ENCODE measurements at regions not wholly inside any gene's neighbourhood (a gene's known extent, or its start where the extent isn't known, plus 50 kb on each side); places are given as distances from the start of the nearest gene placed in this dataset.
"Not testable (repeated sequence)": the region's sequence is repeated elsewhere in the genome, so short reads cannot be mapped to it uniquely, and the experiment has no call there.

DNA sequence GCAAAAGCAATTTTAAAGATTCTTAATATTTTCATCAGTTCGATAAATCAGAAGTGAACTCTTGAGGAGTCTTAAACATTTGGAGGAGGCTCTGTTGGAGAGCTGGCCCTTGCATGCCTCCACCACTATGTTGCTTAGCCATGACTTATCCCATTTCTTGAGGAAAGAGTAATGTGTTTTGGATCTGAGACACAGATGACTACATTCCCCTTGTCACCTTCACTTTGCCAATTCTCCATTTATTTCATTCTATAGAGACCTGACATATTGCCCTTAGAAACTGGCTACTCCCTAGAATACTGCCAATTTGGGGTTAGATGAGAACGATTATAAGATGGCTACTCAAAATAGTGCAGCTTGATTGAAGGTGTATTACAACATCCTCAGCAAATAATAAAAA is 157.4 kb upstream of the TMEM260 start:
- no peak for DNase-seq (ENCODE audit: low spot score)

DNA sequence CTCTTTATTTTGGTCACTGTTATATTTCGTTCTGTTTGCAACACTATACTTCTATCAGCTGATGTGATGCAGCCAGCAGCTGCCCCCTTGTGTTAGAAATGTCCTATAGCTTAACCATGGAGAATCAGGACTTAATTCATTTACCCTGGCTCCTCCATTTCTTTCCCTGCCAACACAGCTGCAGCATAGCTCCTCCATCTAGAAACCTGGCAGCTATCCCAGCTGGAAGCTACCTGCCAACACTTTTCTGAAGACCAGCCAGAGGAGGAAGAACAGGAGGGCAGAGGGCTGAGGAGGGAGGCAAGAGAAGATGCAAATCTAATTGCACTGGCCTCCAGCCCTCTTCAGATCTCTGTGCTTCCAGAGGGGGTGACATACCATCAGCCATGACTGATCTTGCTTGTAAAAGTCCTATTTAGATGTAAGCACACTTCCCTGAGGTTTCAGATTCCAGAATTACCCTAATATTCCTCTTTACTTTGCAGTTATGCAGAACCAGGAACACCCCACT is 156.8 kb upstream of the TMEM260 start:
- DNase-seq (ENCODE audit: low spot score): no peak

DNA sequence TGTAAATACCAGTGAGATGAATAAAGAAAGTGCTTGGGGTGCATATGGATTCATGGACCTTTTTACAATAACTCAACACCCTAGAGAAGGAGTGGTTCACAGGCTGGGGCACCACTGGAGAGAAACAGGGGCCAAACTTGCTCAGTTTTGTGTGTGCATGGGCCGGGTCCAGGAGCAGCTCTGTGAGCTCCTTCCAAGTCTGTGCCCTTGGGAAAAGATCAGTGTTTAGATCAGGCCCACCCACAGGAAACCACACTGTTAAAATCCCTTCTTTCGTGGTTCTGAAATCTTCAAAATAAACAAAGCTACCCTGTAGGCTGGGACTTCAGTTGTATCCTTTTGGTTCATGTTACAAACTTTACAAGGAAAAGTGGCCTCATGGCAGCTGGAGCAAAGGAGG is 156.1 kb upstream of the TMEM260 start:
- DNase-seq (ENCODE audit: low spot score): no peak

DNA sequence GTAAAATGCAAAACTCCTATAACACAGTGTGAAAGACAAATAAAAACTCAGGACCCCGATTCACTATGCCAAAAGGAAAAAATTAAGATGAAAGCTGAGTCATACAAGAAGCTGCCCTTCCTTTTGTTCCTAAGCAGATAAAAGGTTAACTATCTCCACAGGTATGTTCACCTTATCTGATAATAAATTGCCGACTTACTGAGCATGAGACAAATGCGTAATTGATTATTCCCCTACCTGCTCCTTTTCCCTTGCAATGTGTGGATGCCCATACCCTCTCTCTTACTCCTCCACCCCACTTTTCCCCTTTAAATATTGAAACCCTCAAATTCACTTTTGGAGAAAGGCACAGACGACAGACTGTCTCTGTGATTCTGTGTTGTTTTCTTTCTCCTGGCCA is 148.6 kb upstream of the TMEM260 start:
- no peak for DNase-seq (ENCODE audit: low spot score)

DNA sequence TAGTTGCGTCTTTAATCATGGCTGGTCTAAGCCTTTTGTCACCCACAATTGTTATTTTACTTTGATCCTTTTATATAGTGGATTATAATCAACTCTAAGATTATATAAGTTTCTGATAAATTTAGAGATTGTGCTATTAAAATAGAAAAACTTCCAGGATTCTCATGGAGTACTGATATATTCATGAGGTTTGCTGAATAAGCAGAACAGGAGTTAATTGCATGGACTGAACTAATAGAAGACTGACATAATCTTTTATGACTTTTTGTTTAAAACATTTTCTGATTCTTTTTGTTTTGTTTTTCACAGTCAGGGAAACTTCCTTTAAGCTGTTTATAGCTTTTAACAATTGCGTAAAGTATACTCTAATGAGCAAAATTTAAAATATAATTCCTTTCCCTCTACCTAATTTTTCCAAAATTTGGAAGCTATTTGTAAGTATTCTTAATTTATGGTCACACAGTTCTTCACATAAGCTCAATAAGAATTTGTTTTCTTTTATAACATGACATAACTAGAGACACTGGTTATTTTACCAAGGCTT is 129.9 kb upstream of the TMEM260 start:
- DNase-seq (ENCODE audit: low spot score): no peak

DNA sequence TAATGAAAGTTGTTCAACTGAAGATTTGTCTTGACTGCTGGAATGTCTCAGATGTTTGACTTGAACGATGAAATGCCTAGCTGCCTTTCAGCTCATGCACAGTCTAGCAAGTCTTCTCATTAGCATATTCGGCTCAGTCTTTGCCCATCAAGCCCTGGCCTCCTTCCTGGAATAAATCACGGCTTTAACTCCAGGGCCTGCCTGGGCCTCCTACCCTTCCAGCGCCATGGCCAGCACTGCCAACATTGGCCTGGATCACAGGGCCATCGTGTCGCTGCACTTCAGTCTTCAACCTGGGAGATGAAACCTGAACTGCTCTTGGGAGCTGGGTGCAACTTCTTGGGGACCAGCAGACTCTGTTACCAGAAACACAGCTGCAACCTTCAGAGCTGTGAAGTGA is 126.7 kb upstream of the TMEM260 start:
- no peak for DNase-seq (ENCODE audit: low spot score)

DNA sequence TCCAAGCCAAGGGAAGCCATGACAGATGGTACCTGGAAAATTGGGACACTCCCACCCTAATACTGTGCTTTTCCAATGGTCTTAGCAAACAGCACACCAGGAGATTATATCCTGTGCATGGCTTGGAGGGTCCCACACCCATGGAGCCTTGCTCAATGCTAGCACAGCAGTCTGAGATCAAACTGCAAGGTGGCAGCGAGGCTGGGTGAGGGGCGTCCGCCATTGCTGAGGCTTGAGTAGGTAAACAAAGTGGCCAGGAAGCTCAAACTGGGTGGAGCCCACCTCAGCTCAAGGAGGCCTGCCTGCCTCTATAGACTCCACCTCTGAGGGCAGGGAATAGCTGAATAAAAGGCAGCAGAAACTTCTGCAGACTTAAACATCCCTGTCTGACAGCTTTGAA is 124.9 kb upstream of the TMEM260 start:
- not testable (repeated sequence) for DNase-seq (ENCODE audit: low spot score)

DNA sequence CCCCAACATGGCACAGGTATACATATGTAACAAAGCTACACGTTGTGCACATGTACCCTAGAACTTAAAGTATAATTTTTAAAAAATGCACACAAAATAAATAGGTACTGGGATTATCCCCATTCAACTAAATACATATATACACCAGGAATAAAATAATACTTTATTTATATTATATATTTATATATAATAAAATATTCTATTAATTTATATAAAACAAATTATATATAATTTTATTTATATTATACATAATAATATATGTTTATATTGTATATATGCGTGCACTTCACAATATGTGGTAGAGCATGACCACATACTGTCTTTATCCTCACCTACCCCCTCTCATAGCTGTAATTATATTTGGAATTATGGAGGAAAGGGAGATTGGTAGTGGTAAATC is 119.1 kb upstream of the TMEM260 start:
- DNase-seq (ENCODE audit: low spot score): no peak

DNA sequence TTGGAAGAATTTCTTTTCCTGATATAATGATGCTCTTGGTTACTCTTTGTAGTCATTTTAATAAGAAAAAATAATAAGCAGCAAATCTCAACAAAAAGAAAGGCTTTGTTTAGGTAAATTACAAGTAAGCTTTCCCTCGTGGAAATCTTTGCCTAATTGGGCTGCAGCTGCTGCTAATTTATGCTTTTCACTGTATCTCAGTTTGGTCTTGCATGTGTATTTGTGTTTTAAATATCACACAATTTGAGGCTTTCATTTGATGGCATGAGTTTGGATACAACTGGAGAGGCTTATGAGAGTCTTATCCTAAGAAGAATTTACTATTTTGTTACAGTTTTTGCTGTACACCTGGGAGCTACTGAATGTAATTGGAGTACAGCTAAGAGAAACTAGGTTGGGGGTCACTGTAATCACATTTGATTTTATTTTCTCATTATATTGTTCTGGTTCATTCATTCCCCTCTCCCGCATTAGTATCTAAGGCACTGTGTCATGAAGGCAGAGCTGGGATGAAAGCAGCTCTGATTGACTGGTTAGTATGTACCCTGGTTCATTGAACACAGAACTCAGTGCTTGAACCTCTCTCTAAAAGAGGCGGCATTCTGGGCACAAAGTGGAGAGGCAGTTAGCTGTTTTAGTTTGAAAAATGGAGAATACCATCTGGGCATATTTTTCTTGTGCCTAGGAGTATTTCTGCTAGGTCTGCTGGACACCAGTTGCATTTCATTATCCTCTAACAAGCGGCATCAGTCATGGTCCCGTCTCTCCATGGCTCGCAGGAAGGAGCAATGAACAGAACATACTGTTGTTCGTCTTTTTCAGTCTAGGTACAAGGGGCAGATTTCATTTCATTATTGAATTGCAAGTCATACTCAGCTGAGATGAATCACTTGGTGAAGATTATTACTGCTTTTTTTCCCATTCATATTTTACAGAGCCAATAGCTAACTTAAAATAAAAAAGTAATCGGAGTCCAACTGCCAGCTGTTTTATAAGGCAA is 118.0 kb upstream of the TMEM260 start:
- no peak for DNase-seq (ENCODE audit: low spot score)

DNA sequence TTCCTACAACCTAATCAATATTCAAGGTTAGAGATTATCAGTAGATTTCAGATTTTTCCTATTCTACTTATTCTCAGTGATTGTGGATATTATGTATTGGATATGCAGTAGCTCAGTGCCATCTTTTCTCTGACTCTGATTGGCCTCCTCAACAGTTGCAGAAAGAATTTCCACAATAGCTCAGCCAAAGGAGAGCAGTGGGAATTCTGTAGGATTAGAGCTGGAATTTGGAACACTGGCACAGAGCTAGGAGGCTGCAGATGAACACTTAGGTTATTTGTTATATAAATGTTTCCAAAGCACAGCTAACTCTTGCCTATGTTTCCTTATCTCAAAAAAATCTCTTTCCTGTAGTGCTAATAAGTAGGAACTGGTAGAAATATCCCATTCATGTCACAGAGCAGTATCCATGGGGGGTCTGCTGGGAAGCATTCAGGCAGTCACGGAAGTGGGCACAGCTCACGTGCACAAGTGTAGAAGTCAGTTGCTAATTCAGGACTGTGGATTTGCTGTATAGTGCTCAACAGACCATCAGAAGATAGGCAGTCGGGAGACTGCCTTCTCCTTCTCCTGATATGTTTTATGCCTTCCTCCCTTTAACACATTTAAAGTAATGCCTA is 116.2 kb upstream of the TMEM260 start:
- DNase-seq (ENCODE audit: low spot score): no peak

DNA sequence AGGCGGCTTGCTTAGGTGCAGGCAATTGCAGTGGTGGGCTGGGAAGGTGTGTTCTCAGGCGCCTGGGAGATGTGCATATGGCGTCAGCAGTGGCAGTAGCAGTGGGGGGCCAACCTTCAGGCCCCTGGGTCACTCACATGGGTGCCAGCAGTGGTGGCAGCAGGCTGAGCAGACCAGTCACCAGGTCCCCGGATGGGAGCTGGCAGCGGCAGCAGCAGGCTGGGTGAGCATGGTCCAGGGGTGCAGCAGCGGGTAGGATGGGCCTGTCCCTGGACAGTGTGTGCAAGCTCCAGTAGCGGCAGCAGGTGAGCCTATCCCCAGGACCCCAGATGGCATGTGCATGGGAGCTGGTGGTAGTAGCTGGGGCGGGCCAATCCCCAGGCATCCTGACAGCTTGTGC is 108.5 kb upstream of the TMEM260 start:
- no peak for DNase-seq (ENCODE audit: low spot score)

DNA sequence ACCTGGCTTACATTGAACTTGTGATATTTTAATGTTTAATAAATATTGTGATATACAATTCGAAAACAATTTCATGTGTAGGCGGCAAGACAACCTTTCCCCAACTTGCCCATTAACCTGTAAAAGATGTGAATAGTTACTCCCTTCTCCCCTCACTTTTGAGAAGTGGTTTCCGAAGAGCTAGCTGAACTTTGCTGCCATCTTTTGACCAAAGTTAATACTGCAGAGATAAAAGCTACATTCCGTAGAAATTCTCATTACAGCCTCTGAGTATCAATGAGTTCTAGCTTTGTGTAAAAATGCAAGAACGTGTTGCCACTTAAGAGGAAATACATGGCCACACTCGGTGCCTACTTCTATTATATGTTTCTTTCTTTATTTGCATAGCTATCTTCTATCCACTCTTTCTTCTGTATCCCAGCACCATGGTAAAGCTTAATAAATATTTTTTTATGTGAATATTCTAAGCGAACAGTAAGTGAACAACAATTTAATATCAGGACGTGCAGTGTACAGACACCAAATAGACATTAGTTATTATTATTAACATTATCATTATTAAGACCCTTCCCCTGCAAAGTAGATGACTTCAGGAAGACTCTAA is 105.1 kb upstream of the TMEM260 start:
- peak; percentile 33 for DNase-seq (ENCODE audit: low spot score)

DNA sequence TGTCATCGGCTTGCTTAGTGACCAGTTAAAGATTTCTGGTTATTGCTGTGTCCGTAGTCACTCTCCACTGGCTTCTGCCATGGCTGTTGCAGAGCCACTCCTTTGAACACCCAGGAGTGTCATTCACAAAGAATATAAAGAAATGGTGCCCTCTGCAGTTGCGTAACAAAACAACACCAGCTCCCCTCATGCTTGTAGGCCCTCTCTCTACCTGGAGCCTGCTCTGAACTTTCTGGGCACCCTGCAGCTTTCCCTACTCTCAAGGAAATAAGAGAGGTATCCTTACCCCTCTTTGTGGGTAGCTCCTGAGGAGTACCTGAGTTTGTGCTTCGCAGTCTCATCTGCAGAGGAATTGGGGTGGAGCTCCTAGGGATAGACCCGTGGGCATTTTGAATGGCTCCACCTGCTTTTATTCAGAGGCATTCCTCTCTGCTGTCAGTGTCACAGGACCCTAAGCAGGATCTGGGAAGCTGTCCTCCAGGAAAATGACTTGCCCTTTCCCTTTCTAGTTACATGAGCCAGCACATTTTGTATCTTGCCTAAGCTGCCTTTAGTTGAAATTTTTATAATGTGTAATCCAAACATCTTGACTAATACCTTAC is 97.2 kb upstream of the TMEM260 start:
- DNase-seq (ENCODE audit: low spot score): no peak

DNA sequence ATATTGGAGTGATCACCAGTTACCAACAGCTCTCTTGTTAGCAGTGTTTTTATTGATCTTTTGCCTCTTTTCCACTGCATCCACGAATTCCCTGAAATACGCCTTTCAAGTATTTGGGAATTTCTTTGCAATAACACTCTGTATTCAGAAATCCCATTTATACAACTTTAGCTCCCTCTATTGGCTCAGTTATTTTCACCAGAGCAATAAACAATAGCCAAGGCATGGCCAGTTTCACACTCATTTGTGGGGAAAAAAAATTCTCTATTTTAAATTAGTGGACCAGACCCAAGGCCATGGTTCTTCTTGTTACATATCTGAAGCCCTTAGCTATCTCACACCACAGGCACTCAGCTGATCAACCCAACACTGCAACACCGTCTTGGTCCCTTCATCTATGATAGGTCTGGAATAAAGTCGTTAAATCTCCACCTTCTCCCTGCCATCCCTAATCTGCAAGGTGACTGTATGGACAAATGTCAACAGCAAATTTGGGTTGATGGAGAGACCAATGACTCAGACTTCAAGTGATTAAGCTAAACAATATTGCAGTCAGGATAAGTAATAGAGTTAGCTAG is 92.4 kb upstream of the TMEM260 start:
- DNase-seq (ENCODE audit: low spot score): no peak

DNA sequence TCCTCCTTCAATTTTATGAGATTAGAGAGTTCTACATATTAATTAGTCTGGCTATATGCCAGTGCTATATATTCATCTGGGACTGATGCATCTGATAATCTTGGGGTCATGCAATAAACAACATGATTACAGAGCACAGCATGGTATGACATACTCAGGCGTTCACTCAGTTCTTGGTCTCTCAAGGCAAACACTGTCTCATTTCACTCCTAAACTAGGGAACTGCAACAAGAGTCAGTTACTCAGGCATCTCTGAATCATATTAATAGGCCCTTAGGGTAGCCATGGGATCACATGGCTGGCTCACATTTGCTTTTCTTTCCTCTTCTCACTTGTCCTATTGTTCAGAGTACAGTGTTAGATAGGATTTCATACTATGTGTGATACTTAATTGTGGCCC is 91.8 kb upstream of the TMEM260 start:
- DNase-seq (ENCODE audit: low spot score): no peak

DNA sequence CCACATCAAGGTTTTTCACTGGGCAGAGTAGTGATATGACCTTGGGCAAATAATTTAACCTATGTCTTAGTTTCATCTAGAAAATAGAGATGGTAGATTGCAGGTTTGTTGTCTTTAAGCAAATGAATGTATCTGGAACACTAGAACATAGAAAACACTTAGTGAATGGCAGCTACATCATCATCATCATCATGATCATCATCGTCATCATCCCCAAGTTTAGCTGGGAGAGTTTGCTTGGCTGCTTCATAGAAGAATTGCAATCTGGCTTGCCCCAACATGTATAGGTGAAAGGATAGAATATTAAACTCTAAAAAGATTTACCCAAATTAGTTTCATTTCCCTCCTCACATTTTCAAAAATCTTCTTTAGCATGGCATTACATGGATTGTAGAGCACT is 91.3 kb upstream of the TMEM260 start:
- DNase-seq (ENCODE audit: low spot score): no peak

DNA sequence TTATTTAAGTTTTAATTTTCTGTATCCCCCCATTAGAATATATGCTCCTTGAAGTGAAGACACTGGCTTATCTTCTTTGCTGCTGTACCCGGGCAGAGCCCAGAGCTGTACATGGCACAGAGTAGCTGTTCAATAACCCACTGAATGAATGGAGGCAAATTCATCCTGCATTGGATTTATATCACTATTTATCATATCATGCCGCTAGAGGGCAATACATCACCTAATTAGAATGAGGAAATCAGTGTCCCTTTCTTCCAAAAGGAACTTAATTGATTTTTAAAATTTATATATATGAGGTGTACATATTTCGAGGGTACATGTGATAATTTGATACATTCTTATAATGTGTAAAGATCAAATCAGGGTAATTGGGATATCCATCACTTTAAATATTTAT is 89.2 kb upstream of the TMEM260 start:
- peak; percentile 45 for DNase-seq (ENCODE audit: low spot score)

DNA sequence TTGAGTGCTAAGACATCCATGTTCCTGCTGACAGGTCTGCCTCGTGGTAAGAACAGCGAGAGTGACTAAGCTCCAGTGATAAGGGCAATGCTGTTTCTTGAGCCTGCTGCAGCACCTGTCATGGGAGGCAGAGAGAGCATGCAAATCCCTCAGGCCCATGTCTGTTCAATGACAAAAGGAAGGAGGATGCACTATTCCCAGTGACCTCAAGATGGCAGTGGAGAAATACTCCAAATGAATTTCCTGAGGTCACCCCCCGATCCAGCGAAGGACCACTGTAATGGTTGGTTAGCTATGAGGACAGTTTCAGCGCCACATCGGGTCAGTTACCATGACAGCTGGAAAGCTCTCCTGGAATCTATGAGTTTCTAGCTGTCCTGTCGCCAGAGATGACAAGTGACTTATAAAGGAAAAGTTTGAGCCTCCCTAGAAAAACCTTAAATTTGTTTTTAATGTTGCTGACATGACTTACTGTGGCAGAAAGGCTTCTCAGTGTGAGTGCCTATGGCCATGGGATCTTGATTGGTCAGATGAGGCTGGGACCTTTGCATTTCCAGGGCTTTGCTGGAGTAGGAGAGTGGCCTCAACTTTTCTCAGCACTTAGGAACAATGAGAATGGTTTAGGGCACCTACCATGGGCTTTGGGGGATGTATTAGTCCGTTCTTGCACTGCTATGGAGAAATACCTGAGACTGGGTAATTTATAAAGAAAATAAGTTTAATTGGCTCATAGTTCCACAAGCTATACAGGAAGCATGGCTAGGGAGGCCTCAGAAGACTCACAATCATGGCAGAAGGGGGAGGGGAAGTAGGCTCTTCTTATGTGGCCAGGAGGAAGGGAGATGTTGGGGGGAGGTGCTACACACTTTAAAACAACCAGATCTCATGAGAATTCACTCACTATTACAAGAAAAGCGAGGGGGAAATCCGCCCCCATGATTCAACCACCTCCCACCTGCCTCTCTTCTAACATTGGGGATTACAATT is 88.0 kb upstream of the TMEM260 start:
- peak; percentile 12 for DNase-seq (ENCODE audit: low spot score)

DNA sequence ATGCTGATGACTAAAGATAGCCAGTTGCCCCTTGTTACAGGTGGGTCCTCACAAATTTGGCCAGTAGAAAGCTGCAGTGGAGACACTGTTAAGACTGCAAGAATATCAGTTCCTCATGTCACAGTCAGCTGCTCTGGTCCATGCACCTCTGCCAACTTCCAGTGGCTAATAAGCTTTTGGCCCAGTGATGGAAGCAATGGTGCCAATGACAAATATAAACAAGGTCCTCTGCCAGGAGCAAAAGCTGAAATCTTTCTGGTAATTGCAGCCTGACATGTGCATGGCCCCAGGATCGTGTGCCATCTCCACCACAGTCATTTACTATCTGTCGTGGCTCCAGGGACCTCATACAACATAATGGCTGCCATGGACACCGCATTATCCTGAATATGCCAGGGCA is 85.4 kb upstream of the TMEM260 start:
- no peak for DNase-seq (ENCODE audit: low spot score)

DNA sequence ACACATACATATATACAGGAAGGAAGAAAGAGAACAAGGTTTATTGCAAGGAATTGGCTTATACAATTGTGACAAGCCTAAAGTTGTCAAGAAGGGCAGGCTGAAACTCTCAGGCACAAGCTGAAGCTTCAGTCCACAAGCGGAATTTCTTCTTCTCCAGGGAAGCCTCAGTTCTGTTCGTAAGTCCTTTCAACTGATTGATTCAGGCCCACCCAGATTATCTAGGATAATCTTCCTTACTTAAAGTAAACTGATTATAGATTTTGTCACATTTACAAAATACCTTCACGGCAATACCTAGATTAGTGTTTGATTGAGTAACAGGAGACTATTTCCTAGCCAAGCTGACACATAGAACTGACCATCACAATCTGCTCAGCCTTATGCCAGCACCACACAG is 81.5 kb upstream of the TMEM260 start:
- DNase-seq (ENCODE audit: low spot score): no peak

Measured in hematopoietic multipotent progenitor cell treated with erythropoietin and hydrocortisone succinate and interleukin-3 and kit ligand, for 15 days (in vitro differentiated cells).